ENCODE measurements at regions not wholly inside any gene's neighbourhood (a gene's known extent, or its start where the extent isn't known, plus 50 kb on each side); places are given as distances from the start of the nearest gene placed in this dataset.
"Not testable (repeated sequence)": the region's sequence is repeated elsewhere in the genome, so short reads cannot be mapped to it uniquely, and the experiment has no call there.

GRCh38 chr11:22441831-22442230 lies 103.7 kb downstream of the SLC17A6 start:
- DNase-seq (ENCODE audit: low read depth): no peak

DNA sequence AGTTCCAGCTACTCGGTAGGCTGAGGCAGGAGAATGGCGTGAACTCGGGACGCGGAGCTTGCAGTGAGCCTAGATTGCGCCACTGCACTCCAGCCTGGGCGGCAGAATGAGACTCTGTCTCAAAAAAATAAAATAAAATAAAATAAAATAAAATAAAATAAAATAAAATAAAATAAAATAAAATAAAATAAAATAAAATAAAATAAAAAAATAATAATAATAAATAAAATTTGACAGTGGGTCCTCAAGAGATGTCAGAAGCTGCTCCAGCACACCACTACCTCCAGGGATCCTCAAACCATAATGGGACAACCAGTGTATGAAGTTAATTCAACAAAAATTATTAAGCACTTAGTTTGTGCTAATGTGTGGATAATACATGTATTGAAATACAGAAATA lies 97.4 kb downstream of the SLC17A6 start:
- not testable (repeated sequence) for DNase-seq (ENCODE audit: low read depth)

DNA sequence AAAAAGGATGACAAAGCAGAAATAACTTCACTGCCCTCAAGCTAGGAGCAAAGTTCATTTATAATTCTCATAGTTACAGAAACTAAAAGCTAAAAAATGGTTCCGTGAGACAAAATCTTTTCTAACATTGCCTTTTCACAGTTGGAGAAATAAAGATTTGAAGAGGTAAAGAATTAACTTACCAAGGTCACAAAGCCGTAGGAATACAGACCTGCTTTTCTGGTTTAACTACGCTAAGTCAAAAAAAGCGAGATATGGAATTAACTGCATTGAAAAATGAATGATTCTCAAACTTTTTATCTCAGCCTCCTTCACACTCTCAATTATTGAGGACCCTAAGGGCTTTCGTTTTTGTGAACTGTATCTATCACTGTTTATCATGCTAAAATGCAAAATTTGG lies 95.3 kb downstream of the SLC17A6 start:
- no peak for DNase-seq (ENCODE audit: low read depth)

GRCh38 chr11:22433094-22433455 lies 94.9 kb downstream of the SLC17A6 start:
- no peak for DNase-seq (ENCODE audit: low read depth)

DNA sequence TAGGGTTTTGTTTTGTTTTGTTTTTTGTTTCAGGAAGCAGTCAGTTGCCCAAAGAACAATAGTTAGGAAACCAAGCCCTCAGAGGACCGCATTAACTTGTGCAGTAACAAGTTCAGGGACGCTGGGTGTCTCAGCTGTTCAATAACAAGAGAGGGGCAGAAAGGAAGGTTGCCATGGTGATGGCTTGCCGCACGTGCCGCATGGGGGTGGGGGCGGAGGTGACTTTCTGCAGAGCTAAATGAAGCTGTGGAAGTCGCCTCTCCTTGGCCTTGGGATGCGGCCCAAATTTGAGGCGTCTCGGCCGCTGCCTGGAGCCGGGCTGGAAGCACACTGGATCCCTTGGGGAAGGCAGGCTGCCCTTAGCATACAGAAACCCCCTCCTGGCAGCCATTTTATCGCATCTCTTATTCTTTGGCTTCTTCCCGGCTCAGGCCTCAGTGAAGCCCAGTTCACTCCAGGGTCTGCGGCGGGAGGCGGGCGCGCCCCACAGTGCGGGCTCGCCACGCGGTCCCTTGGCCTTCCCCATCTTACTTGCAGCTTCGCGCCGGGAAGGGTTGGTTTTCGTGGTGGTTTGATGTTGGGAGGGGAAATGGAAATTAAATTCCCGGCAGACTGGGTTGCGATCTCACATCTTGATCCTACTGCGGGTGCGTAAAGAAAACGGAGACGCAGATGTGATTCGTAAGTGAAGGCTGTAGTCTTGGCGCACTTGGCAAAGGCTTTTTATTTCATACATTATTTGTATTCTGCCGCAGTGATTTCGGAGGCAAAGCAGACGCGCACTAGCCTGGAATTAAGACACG lies 94.3 kb downstream of the SLC17A6 start:
- DNase-seq (ENCODE audit: low read depth): no peak

- no peak for DNase-seq (ENCODE audit: low read depth)
These were observed 92.9 kb downstream of the SLC17A6 start for GRCh38 chr11:22431106-22431505.

GRCh38 chr11:22430639-22431038 lies 92.5 kb downstream of the SLC17A6 start:
- no peak for DNase-seq (ENCODE audit: low read depth)

GRCh38 chr11:22430141-22430541 lies 92.0 kb downstream of the SLC17A6 start:
- no peak for DNase-seq (ENCODE audit: low read depth)
